Omental fat pad (tissue), 3 donors: ENCODE measurements at regions not wholly inside any gene's neighbourhood (a gene's known extent, or its start where the extent isn't known, plus 50 kb on each side); places are given as distances from the start of the nearest gene placed in this dataset.

Experiments used
- ATAC-seq: fragments of 150-250 bp; one replicate; pipeline ENCODE4 v1.9.1; 2016; ENCODE audit warnings: mild to moderate bottlenecking, moderate library complexity; ENCODE audit not compliant: low FRiP score
- DNase-seq: peaks from one replicate; pipeline ENCODE4 v3.0.0-alpha.2; 2019; ENCODE audit warnings: low spot score
- CTCF ChIP-seq, 3 donors: fragments of 450-650 bp; IDR thresholded peaks; one replicate each; pipeline ENCODE4 v1.5.1; 2016 to 2017; ENCODE audit warnings: antibody characterized with exemption in 3 of 3, mild to moderate bottlenecking in 3 of 3, moderate library complexity in 2 of 3

- TF ChIP-seq CTCF (IDR thresholded peaks at IDR 0.05) = no peak
- ATAC-seq = no peak
- DNase-seq = no peak
Observed at GRCh38 chr12:65637774-65638173, 186.5 kb upstream of the HMGA2 start.

- DNase-seq (no peak), ATAC-seq (no peak)
- TF ChIP-seq CTCF (IDR thresholded peaks at IDR 0.05) = no peak
Observed at GRCh38 chr12:65638324-65638723, 186.0 kb upstream of the HMGA2 start.

- ATAC-seq (no peak), DNase-seq (no peak)
- TF ChIP-seq CTCF (IDR thresholded peaks at IDR 0.05) = no peak
Observed at GRCh38 chr12:65640489-65640901, 183.8 kb upstream of the HMGA2 start.

- TF ChIP-seq CTCF (IDR thresholded peaks at IDR 0.05) = no peak
- ATAC-seq (no peak), DNase-seq (no peak)
Observed at GRCh38 chr12:65642061-65642661, 182.1 kb upstream of the HMGA2 start.

- no peak for DNase-seq
- ATAC-seq = no peak
- no peak for TF ChIP-seq CTCF (IDR thresholded peaks at IDR 0.05)
Observed at GRCh38 chr12:65643171-65643570, 181.1 kb upstream of the HMGA2 start.

GRCh38 chr12:65643595-65644386 is 180.5 kb upstream of the HMGA2 start:
- DNase-seq (no peak), ATAC-seq (no peak)
- TF ChIP-seq CTCF (IDR thresholded peaks at IDR 0.05) = no peak

GRCh38 chr12:65646127-65646643 is 178.1 kb upstream of the HMGA2 start:
- DNase-seq = no peak
- TF ChIP-seq CTCF (IDR thresholded peaks at IDR 0.05) = no peak
- ATAC-seq = no peak
